ENCODE measurements at regions not wholly inside any gene's neighbourhood (a gene's known extent, or its start where the extent isn't known, plus 50 kb on each side); places are given as distances from the start of the nearest gene placed in this dataset.

DNA sequence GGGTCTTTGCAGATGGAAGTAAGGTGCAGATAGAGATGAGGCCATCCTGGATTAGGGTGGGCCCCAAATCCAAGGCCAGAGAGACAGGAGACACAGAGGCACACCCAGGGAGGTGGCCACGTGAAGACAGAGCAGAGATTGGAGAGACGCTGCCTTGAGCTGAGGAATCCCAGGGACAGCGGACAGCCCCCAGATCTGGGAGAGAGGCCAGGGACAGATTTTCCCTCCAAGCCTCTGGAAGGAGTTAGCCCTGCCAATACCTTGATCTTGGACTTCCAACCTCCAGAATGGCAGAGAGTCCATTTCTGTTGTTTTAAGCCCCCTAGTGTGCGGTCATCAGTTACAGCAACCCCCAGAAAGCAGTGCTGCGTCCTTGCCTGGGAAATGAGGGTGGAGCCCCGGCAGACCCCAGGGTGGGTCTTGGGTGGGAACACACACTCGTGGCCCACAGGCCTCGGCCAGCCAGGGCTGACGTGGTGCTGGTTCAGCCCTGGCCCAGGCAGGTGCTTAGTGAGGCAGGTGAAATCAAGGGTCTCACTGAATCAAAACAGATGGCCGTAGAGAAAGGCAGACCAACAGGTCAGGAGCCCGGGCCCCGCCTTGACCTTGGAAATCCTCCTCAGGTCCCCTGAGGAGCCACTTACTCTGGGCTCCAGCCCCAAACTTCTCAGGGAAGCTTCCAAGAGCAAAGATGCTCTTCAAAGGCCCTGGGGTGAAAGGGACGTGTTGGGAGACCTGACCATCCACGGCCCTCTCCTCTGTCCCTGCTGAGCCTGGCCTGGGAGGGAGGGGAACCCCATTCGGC, 169.3 kb downstream of the RBFOX3 start:
- DNase-seq = no peak

GRCh38 chr17:79440251-79440650, 170.6 kb downstream of the RBFOX3 start:
- DNase-seq = no peak

DNA sequence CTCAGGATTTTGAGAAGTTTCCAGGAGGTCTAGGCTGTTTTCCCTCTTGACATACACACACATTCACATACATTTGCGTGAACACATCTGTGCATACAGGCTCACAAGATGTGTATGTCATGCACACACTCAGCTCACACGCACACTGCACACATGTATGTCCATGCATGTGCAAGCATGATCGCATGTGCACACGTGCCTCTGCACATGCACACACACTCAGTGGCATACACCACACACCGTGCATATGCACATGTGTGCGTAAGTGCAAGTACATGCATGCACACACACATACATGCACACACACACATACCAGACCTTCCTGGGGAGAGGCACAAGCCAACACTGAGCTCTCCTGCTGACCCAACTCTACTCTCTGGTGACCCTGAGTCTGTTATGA, 171.4 kb downstream of the RBFOX3 start:
- no peak for DNase-seq

GRCh38 chr17:79438546-79439334, 172.1 kb downstream of the RBFOX3 start:
- no peak for DNase-seq

DNA sequence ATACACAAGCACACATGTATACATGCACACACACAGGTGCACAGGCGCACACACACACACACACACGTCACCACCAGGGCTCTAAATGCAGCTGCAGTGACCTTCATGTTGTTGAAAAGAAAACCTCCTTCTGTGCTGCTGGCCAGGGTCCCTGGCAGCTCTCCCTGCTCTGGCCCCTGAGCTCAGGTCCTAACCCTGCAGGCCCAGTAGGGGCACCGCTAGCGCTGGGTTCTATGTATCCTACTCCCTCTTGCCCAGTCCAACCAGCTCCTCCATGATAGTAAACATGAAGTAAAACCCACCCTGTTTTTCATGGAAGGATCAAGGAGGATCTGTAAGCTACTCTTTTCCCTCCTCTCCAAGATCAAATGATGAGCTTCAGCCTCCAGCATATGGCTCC, 172.8 kb downstream of the RBFOX3 start:
- DNase-seq = no peak

GRCh38 chr17:79437081-79437480, 173.8 kb downstream of the RBFOX3 start:
- DNase-seq = no peak

DNA sequence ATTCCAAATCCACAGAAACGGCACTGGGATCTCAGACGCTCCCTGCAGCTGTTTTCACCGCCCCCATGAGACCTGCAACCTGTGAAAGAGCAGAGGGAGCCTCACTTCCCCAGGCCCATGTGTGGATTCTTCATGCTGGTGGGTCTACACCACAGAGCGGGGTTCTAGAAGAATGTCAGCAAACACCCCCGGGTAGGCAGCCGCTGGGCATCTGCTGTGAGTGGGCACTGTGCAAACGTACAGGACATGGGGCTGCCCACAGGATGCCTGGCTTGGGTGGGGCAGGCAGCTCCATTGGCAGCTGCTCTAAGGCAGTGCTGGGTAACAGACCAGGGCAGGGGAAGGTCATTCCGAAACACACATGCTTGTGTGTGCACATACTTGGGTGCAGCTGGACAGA, 174.9 kb downstream of the RBFOX3 start:
- DNase-seq = no peak

GRCh38 chr17:79435296-79435695, 175.6 kb downstream of the RBFOX3 start:
- no peak for DNase-seq

DNA sequence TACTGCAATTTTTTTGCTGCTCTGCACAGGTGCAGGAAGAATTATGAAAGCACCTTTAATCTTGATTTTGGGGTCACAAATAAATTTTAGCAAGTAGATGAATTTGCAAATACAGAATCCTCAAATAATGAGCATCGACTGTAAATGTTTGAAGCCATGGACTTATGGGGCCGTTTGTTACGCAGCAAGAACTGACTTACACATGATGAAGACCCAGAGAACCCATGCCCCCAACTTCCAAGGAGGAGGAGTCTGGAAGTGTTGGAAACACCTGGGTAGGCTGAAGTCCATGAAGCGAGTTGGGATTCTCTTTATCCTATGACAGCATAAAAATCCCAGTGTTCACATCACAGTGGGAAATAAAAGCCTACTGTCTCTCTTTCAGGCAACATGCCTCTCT, 176.6 kb downstream of the RBFOX3 start:
- DNase-seq = no peak

DNA sequence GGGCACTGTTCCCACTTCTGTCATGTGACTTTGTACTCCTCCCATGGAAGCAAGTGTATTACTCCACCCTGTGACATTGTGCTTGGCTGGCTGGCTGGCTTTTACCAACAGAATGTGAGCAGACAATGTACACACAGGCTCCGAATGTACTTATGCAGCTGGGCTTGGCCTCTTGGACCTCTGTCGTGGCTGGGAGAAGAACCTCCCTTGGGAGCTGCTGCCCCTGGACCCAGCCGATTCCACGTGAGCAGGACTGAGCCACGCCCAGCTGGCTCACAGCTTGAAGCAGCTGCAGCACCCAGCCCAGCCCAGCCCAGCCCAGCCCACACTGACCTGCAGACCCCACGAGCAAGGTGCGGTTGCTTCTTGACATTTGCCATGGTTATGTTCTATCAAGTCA, 177.5 kb downstream of the RBFOX3 start:
- DNase-seq = no peak

DNA sequence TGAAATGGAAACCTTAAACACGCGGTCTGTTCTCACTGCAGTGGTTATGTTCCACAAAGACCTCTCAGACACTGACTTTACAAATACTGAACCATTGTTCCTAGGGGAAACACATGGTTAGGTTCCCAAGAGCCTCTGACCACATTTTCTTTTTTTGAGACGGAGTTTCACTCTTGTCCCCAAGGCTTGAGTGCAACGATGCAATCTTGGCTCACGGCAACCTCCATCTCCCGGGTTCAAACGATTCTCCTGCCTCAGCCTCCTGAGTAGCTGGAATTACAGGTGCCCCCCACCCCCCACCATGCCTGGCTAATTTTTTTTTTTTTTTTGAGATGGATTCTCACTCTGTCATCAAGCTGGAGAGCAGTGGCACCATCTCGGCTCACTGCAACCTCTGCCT, 179.7 kb downstream of the RBFOX3 start:
- no peak for DNase-seq

GRCh38 chr17:79429864-79430494, 180.9 kb downstream of the RBFOX3 start:
- DNase-seq = no peak

DNA sequence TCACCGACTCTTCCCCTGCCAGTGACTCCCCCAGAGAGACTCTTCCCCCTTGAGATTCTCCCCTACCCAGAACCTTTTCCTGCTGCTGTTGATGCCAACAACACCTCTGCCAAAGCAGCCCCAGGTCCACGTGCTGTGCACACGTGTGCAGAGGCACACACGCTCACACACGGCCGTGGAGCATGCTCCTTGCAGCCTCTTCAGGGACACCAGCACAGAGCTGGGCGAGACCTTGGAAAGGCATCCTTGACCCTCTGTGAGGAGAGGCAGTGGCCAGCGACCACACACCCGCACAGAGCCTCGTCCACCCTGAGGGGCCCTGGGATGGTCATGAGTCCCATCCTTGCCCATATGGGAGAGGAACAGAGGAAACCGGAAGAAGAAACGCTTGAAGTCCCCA, 181.9 kb downstream of the RBFOX3 start:
- no peak for DNase-seq

GRCh38 chr17:79427621-79428539, 183.0 kb downstream of the RBFOX3 start:
- no peak for DNase-seq

DNA sequence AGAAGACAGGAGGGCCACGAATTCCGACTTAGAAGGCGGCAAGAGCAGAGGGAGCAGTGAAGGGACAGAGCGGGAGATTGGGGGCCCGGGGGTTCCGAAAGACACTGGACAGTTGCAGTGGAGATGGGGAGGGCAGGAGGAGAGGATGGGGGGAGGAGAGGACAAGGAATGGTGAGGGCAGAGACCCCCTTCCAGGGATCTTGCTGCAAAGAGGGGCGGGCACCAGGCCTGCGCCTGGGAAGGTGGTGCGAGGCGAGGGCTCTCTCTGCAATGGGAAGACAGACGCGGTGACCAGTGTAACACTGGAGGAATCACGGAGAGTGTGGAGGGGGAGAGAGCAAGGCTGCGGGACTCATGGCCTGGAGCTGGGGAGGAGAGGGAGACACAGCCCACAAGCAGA, 185.2 kb downstream of the RBFOX3 start:
- no peak for DNase-seq

DNA sequence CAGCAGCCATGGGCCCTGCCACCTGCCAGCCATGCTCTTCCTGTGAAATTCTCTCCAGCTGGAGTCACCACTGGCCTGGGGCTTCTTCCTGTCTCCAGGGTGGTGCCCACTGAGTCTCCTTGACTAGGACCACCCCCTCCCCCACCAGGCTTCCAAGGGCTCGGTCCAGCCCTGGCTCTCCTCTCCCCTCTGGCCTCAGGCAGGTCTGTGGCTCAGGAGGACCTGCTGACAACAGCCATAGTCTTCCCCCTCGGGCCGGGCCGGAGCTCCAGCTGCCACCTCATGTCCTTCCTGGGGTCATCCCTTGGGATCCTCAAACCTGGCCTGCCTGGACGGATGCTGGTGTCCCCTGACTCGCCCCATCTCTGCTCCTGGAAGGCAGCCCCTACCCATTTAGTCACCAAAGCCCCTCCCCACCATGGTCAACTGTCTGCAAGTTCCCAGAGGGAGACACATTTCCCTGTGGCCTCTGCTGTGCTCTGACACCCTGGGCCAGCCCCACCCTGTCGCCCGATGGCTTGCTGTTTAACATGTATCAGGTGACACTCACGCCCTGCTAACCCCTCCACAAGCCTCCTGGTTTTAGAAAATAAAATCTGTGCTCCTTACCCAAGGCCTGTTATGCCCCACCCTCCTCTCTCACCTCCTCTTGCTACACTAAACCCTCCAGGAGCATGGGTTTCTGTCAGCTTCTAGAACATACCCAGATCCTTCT, 186.2 kb downstream of the RBFOX3 start:
- no peak for DNase-seq

GRCh38 chr17:79423811-79424465, 186.9 kb downstream of the RBFOX3 start:
- DNase-seq = no peak

GRCh38 chr17:79422236-79422635, 188.6 kb downstream of the RBFOX3 start:
- no peak for DNase-seq

DNA sequence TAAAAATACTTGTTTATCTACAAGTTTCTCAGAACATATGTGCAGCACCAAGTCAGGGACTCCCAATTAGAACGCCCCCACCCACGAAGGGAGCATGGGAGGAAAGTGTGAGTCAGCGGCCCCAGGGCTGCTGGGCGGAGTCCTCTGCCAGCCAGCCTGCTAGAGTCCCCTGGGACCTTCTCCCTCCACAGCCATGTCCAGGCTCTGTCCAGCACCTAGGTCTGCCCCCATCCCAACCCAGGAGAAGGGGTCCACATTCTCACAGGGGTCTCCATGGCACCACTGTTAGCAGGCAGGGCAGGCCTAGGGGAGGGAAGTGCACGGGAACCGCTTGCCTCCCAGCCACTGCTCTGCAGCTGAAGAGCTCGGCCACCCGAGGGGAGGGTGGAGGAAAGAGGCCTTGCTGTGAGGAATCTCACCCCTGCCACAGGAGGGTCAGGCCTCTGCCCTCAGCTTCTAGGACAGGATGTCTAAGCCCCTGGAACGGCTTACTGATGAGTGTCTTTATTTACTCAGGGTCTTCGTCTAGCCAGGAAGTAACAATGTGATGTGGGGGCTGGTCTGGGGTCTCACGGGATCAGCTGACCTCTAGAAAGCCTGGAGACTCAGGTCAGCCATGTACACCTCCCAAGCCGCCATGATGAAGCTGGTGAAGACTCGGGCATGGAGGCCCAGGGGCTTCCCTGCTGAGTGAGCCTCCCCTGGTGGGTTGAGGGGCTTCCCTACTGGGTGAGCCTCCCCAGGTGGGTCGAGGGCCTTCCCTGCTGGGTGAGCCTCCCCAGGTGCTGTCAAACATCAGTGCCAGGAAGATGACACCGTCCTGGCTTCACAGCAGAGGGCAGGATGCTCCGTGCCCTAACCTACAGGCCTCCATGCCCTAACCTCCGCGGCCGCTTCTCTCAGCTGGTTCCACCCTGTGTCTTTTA, 190.3 kb downstream of the RBFOX3 start:
- no peak for DNase-seq

DNA sequence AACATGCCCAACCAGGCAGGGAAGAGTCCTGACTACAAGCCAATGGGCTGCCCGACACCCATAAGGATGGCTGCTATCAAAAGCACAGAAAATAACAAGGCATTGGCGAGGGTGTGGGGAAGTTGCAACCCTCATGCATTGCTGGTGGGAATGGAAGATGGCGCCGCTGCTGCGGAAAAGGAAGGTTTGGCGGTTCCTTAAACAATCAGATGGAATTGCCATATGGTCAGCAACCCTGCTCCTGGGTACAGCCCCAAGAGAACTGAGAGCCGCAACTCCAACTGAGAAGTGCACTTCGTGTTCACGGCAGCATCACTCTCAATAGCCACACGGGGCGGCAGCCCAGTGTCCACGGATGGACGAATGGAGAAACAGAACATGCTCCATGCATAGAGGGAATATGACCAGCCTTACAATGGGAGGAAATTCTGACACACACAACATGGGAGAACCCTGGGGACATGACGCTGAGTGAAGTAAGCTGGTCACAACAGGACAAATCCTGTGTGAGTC, 193.3 kb downstream of the RBFOX3 start:
- DNase-seq = no peak
